HG03103 (cell line): ENCODE measurements at regions not wholly inside any gene's neighbourhood (a gene's known extent, or its start where the extent isn't known, plus 50 kb on each side); places are given as distances from the start of the nearest gene placed in this dataset.

ENCODE experiments used
- ATAC-seq: cut with Tn5 transposase; IDR thresholded peaks from one replicate; pipeline ENCODE4 v1.9.1; 2021; ENCODE audit warnings: low read depth; ENCODE audit not compliant: unreplicated experiment

- no peak for ATAC-seq
These were observed 178.6 kb downstream of the SNAPC1 start for GRCh38 chr14:61940666-61941420.

- no peak for ATAC-seq
These were observed 179.4 kb downstream of the SNAPC1 start for GRCh38 chr14:61941421-61942150.

GRCh38 chr14:61948376-61948775 is 186.2 kb downstream of the SNAPC1 start:
- no peak for ATAC-seq

- no peak for ATAC-seq
These were observed 188.1 kb downstream of the SNAPC1 start for GRCh38 chr14:61950340-61950739.

GRCh38 chr14:61953602-61954001 is 191.4 kb downstream of the SNAPC1 start:
- no peak for ATAC-seq

- ATAC-seq, result no peak
These were observed 192.1 kb downstream of the SNAPC1 start for GRCh38 chr14:61954306-61954705.

GRCh38 chr14:61956517-61956916 is 194.3 kb downstream of the SNAPC1 start:
- ATAC-seq, result no peak

GRCh38 chr14:61959348-61959747 is 197.1 kb downstream of the SNAPC1 start:
- no peak for ATAC-seq

- no peak for ATAC-seq
These were observed 199.1 kb downstream of the SNAPC1 start for GRCh38 chr14:61961369-61961768.

- no peak for ATAC-seq
These were observed 201.7 kb downstream of the SNAPC1 start for GRCh38 chr14:61963926-61964325.

GRCh38 chr14:61965030-61965745 is 203.0 kb downstream of the SNAPC1 start:
- ATAC-seq, result no peak

- no peak for ATAC-seq
These were observed 206.0 kb downstream of the SNAPC1 start for GRCh38 chr14:61968207-61968606.

GRCh38 chr14:61972711-61973110 is 210.5 kb downstream of the SNAPC1 start:
- no peak for ATAC-seq

- ATAC-seq, result no peak
These were observed 211.8 kb downstream of the SNAPC1 start for GRCh38 chr14:61973981-61974380.

GRCh38 chr14:61977217-61977616 is 215.0 kb downstream of the SNAPC1 start:
- no peak for ATAC-seq

GRCh38 chr14:61988240-61988639 is 226.0 kb downstream of the SNAPC1 start:
- no peak for ATAC-seq

- ATAC-seq, result no peak
These were observed 229.9 kb downstream of the SNAPC1 start for GRCh38 chr14:61992139-61992538.

GRCh38 chr14:61992926-61993325 is 230.7 kb downstream of the SNAPC1 start:
- ATAC-seq, result no peak

- no peak for ATAC-seq
These were observed 232.4 kb downstream of the SNAPC1 start for GRCh38 chr14:61994589-61994988.

GRCh38 chr14:61996753-61997152 is 234.5 kb downstream of the SNAPC1 start:
- no peak for ATAC-seq

GRCh38 chr14:61997161-61997560 is 234.9 kb downstream of the SNAPC1 start:
- ATAC-seq, result no peak
